IMR-90 (cell line): ENCODE measurements at regions not wholly inside any gene's neighbourhood (a gene's known extent, or its start where the extent isn't known, plus 50 kb on each side); places are given as distances from the start of the nearest gene placed in this dataset.

Source experiments
- ATAC-seq: fragments of 200-7000 bp; cut with Tn5 transposase; 2 replicates; pipeline ENCODE4 v1.9.1; 2020; ENCODE audit warnings: low read depth, mild to moderate bottlenecking, moderate library complexity
- BruUV-seq: library from RNA; stranded (reverse); fragments of 400-500 nt; replicated peaks from 2 replicates; lab custom pipeline; 2021; lab: Mats Ljungman, UMichigan
- CTCF ChIA-PET: fragments of 300-600 bp; formaldehyde crosslinking; extraction: SDS; loops from one replicate; lab custom pipeline; 2021; ENCODE audit warnings: antibody characterized with exemption; lab: Yijun Ruan, JAX
- POLR2A ChIA-PET: fragments of 300-600 bp; sonication (Branson Sonifier 250); formaldehyde crosslinking; loops from one replicate; lab custom pipeline; 2022; ENCODE audit warnings: antibody characterized with exemption; ENCODE audit not compliant: unreplicated experiment; lab: Charles Lee
- DNase-seq: peaks from one replicate; pipeline ENCODE4 v3.0.0; 2013
- H2AFZ ChIP-seq: replicated peaks from 2 replicates; pipeline ENCODE3; 2013; ENCODE audit warnings: low read length, mild to moderate bottlenecking; ENCODE audit not compliant: poor library complexity
- H2AK5ac ChIP-seq: 2 replicates; pipeline ENCODE4 v1.6.1; 2013; ENCODE audit warnings: low read depth, low read length, inconsistent platforms
- H2AK9ac ChIP-seq: replicated peaks from 2 replicates; pipeline ENCODE3; 2013; ENCODE audit warnings: mild to moderate bottlenecking, low read depth, low read length, moderate library complexity; ENCODE audit not compliant: poor library complexity
- H2BK120ac ChIP-seq: 2 replicates; pipeline ENCODE4 v1.6.1; 2013; ENCODE audit warnings: low read depth, low read length, inconsistent platforms
- H2BK15ac ChIP-seq: 3 replicates; pipeline ENCODE4 v1.6.1; 2013; ENCODE audit warnings: low read depth, low read length, inconsistent platforms
- H2BK20ac ChIP-seq: 2 replicates; pipeline ENCODE4 v1.6.1; 2013; ENCODE audit warnings: low read depth, mild to moderate bottlenecking, inconsistent platforms, low read length, moderate library complexity
- H2BK5ac ChIP-seq: 2 replicates; pipeline ENCODE4 v1.6.1; 2013; ENCODE audit warnings: mild to moderate bottlenecking, low read depth, low read length, inconsistent platforms; ENCODE audit not compliant: poor library complexity, severe bottlenecking
- H3K14ac ChIP-seq: replicated peaks from 2 replicates; pipeline ENCODE4 v1.6.1; 2013; ENCODE audit warnings: low read depth, low read length, inconsistent platforms
- H3K18ac ChIP-seq: 2 replicates; pipeline ENCODE4 v1.6.1; 2013; ENCODE audit warnings: low read depth, low read length, control low read depth
- H3K23ac ChIP-seq: 2 replicates; pipeline ENCODE4 v1.6.1; 2013; ENCODE audit warnings: low read depth, low read length, inconsistent platforms
- H3K27ac ChIP-seq: 2 replicates; pipeline ENCODE4 v1.5.1; 2013; ENCODE audit warnings: mild to moderate bottlenecking, control low read depth, low read length; ENCODE audit not compliant: insufficient read depth
- H3K27me3 ChIP-seq: 2 replicates; pipeline ENCODE4 v1.6.1; 2013; ENCODE audit warnings: low read length; ENCODE audit not compliant: control insufficient read depth, insufficient read depth
- H3K36me3 ChIP-seq: 2 replicates; pipeline ENCODE4 v1.6.1; 2013; ENCODE audit warnings: low read length, mixed read lengths; ENCODE audit not compliant: control insufficient read depth, insufficient read depth
- H3K4ac ChIP-seq: 2 replicates; pipeline ENCODE4 v1.6.1; 2013; ENCODE audit warnings: low read depth, low read length, inconsistent platforms
- H3K4me1 ChIP-seq: 2 replicates; pipeline ENCODE4 v1.6.1; 2013; ENCODE audit warnings: low read length, mixed read lengths; ENCODE audit not compliant: control insufficient read depth, insufficient read depth
- H3K4me2 ChIP-seq: 2 replicates; pipeline ENCODE4 v1.6.1; 2013; ENCODE audit warnings: low read depth, mild to moderate bottlenecking, control low read depth, low read length, moderate library complexity
- H3K4me3 ChIP-seq: 2 replicates; pipeline ENCODE4 v1.5.1; 2013; ENCODE audit warnings: low read depth, mild to moderate bottlenecking, control low read depth, low read length, moderate library complexity; ENCODE audit not compliant: insufficient read depth
- H3K56ac ChIP-seq: 2 replicates; pipeline ENCODE4 v1.6.1; 2013; ENCODE audit warnings: low read length, inconsistent platforms; ENCODE audit not compliant: insufficient read depth; ENCODE audit errors: extremely low read depth
- H3K79me1 ChIP-seq, 2 experiments: 2 replicates each; pipeline ENCODE4 v1.6.1; 2013; ENCODE audit warnings: low read length in 2 of 2, inconsistent platforms in 1 of 2, low read depth in 1 of 2
- H3K9ac ChIP-seq: 2 replicates; pipeline ENCODE4 v1.6.1; 2013; ENCODE audit warnings: low read depth, low read length, control low read depth
- H3K9me1 ChIP-seq: 2 replicates; pipeline ENCODE4 v1.6.1; 2013; ENCODE audit warnings: low read length, inconsistent platforms; ENCODE audit not compliant: insufficient read depth
- H3K9me3 ChIP-seq: 2 replicates; pipeline ENCODE4 v1.6.1; 2013; ENCODE audit warnings: low read length; ENCODE audit not compliant: control insufficient read depth, insufficient read depth
- H4K20me1 ChIP-seq: 2 replicates; pipeline ENCODE4 v1.6.1; 2013; ENCODE audit warnings: low read length, inconsistent platforms; ENCODE audit not compliant: insufficient read depth
- H4K5ac ChIP-seq: 2 replicates; pipeline ENCODE4 v1.6.1; 2013; ENCODE audit warnings: mild to moderate bottlenecking, low read depth, low read length, control low read depth
- H4K8ac ChIP-seq, 2 experiments: 2 replicates each; pipeline ENCODE4 v1.6.1; 2013; ENCODE audit warnings: low read depth in 2 of 2, low read length in 2 of 2, control low read depth in 1 of 2, inconsistent platforms in 1 of 2
- H4K91ac ChIP-seq: 2 replicates; pipeline ENCODE4 v1.6.1; 2013; ENCODE audit warnings: low read depth, low read length, inconsistent platforms; ENCODE audit not compliant: insufficient read depth
- ELK1 ChIP-seq: fragments of 150-350 bp; IDR thresholded peaks from 2 replicates; pipeline ENCODE4 v1.6.1; 2016; ENCODE audit warnings: low read depth, mild to moderate bottlenecking, low read length, moderate library complexity, borderline replicate concordance
- MAFK ChIP-seq: IDR thresholded peaks from 2 replicates; pipeline ENCODE4 v1.6.1; 2012; ENCODE audit warnings: low read depth, low read length, improper control_type of control experiment
- WGBS, 2 experiments: methylation state at CpG; one replicate each; pipeline versions ENCODE4 v1.1.5 to v1.1.7; 2013; ENCODE audit warnings: missing lambda C conversion rate in 2 of 2; ENCODE audit not compliant: insufficient read length in 1 of 2; ENCODE audit errors: extremely low coverage in 2 of 2; 5-methylcytosine and 5-hydroxymethylcytosine counted together
- dilution Hi-C: fragments of 300-500 bp; cut with HindIII; formaldehyde crosslinking; loops from one replicate; pipeline ENCODE4 v1.14.3; 2018; ENCODE audit warnings: low sequenced_read_pairs; ENCODE audit not compliant: unreplicated experiment
- in situ Hi-C: fragments of 300-500 bp; cut with MboI; formaldehyde crosslinking; loops from 3 replicates; pipeline ENCODE4 v1.14.3; 2019; ENCODE audit warnings: low sequenced_read_pairs, inconsistent platforms, mixed read lengths
- intact Hi-C: fragments of 100-400 bp; cut with micrococcal nuclease; formaldehyde crosslinking; loops from 2 replicates; pipeline ENCODE4 v1.10.0; 2022

- CTCF ChIA-PET: no interaction called here
- Histone ChIP-seq H3K79me1 (no peaks in the 10 kb centered on the region), H2AK9ac (no peak overlapping the region)
These were observed 412.6 kb downstream of the RAPGEF2 start for GRCh38 chr4:159515314-159516025.

More at GRCh38 chr4:159515314-159516025, 412.6 kb downstream of the RAPGEF2 start:
- TF ChIP-seq ELK1 (no peak), MAFK (peak; percentile 51)
- H3K14ac ChIP-seq: no peak overlapping the region
- H3K23ac ChIP-seq: no peak overlapping the region
- H3K9ac ChIP-seq: no peak overlapping the region
- in situ Hi-C loops (no loop called here), intact Hi-C loops (no loop called here), dilution Hi-C loops (no loop called here)
- no peak overlapping the region for H4K91ac ChIP-seq
- H2AFZ ChIP-seq: no peak overlapping the region
- no peak overlapping the region for H2BK5ac ChIP-seq
- H3K27me3 ChIP-seq: no peaks in the 10 kb centered on the region
- H4K20me1 ChIP-seq: no peaks in the 10 kb centered on the region
- no peaks in the 10 kb centered on the region for H3K4me1 ChIP-seq
- no peak overlapping the region for H2AK5ac ChIP-seq
- no peak overlapping the region for H3K4me3 ChIP-seq
- H3K4ac ChIP-seq: no peak overlapping the region
- H4K5ac ChIP-seq: no peak overlapping the region
- no peak for DNase-seq
- no peaks in the 10 kb centered on the region for H3K9me1 ChIP-seq
- H3K4me2 ChIP-seq: no peak overlapping the region
- H3K27ac ChIP-seq: no peak overlapping the region
- POLR2A ChIA-PET: no interaction called here
- no peak overlapping the region for H3K56ac ChIP-seq
- no peak for ATAC-seq
- BruUV-seq: no TSS peak
- no CpG with 5 or more reads among the region's 2 CpGs for WGBS, 2 experiments
- no peak overlapping the region for H4K8ac ChIP-seq
- H3K18ac ChIP-seq: no peak overlapping the region
- H3K36me3 ChIP-seq: no peaks in the 10 kb centered on the region
- no peak overlapping the region for H2BK20ac ChIP-seq
- H3K9me3 ChIP-seq: no peaks in the 10 kb centered on the region
- H2BK15ac ChIP-seq: no peak overlapping the region
- H2BK120ac ChIP-seq: no peak overlapping the region
